HFF-Myc (cell line): ENCODE measurements at regions not wholly inside any gene's neighbourhood (a gene's known extent, or its start where the extent isn't known, plus 50 kb on each side); places are given as distances from the start of the nearest gene placed in this dataset.

Experiments
- DNase-seq: peaks from one replicate; pipeline ENCODE4 v3.0.0-alpha.2; 2011; ENCODE audit warnings: low read depth; ENCODE audit errors: extremely low read depth
- H3K4me3 ChIP-seq: replicated peaks from 2 replicates; pipeline ENCODE4 v1.5.1; 2011; ENCODE audit warnings: low read depth, mild to moderate bottlenecking, control low read depth, low read length
- TF ChIP-seq, protein P1 (sequence below): IDR thresholded peaks from 2 replicates; pipeline ENCODE4 v1.5.1; 2012; ENCODE audit warnings: mild to moderate bottlenecking, low read depth, low read length, control low read depth; ENCODE audit errors: missing control alignments

GRCh38 chr7:52151559-52151958 lies 835.0 kb upstream of the COBL start:
- TF ChIP-seq, protein P1, sequence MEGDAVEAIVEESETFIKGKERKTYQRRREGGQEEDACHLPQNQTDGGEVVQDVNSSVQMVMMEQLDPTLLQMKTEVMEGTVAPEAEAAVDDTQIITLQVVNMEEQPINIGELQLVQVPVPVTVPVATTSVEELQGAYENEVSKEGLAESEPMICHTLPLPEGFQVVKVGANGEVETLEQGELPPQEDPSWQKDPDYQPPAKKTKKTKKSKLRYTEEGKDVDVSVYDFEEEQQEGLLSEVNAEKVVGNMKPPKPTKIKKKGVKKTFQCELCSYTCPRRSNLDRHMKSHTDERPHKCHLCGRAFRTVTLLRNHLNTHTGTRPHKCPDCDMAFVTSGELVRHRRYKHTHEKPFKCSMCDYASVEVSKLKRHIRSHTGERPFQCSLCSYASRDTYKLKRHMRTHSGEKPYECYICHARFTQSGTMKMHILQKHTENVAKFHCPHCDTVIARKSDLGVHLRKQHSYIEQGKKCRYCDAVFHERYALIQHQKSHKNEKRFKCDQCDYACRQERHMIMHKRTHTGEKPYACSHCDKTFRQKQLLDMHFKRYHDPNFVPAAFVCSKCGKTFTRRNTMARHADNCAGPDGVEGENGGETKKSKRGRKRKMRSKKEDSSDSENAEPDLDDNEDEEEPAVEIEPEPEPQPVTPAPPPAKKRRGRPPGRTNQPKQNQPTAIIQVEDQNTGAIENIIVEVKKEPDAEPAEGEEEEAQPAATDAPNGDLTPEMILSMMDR = no peak
- no peak for DNase-seq
- no peak overlapping the region for H3K4me3 ChIP-seq

GRCh38 chr7:52150952-52151351 lies 834.3 kb upstream of the COBL start:
- no peak for DNase-seq
- H3K4me3 ChIP-seq = no peak overlapping the region
- TF ChIP-seq, protein P1 = no peak

DNA sequence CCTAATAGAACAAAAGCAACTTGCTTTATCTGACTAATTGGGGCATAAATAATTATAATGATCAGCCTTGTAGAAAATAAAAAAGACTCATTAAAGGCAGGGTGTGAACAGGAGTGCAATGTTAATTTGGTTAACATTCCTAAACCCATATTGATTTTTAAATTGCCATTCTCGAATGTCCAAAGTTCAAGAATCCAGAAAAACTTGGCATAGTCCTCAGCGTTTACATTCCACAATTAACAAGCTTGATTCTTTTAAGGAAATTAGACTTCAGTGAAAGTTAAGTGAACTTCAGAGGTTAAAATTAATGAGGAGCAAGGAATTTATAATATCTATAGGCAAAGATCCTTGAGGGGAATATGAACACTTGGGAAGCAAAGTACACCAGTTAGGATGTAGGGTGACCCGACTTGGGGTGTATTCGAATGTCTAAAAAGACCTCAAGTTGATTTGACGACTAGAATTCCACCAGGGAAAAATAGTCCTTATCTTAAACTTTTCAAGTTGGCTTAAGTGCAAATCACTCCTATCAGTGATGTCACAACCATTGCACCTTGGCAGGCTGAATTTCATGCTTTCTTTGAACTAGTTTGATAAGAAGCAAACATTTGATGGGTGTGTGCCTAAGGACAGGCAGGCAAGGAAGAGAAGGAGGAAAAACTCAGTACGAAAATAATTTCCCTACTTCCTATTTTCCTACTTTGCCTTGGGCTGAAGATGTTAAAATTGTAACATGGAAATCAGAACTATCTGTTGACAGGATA lies 830.4 kb upstream of the COBL start:
- no peak for DNase-seq
- TF ChIP-seq, protein P1 = no peak
- H3K4me3 ChIP-seq = no peak overlapping the region

DNA sequence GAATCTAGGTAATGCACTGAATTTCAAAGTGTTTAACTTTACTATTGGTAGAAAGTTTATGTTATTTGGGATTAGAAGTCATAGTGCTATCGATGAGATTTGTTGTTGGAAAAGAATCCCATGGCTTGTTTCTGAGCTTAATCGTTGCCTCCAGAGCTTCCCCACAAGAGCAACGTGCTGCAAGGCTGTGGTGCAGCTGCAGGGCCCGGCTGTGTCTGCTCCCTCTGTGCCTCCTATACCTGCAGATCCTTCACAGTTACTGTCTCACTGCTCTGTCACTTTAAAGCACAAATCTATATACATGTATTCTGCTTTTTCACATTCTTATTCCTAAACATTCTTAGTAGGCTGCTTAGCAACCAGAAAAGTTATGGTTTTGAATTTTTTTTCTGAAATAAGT lies 826.6 kb upstream of the COBL start:
- no peak overlapping the region for H3K4me3 ChIP-seq
- DNase-seq = no peak
- TF ChIP-seq, protein P1 = no peak

DNA sequence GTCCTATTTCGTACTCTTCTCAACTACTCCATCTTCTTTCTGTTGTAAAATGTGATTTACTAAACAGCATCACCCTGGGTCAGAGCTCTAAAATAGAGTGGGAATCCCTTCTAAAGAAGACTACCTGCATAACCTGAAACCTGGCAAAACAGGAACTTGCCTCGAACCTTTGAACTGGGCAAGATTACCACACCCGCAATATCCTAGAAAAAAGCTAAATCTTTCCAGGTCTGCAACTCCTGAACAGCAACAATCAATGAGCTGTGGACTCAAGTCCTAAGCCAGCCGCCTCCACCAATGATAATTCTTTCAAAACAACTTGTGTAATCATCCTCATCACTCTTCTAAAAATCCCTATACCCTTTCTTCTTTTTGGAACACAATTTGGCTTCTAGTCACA lies 824.2 kb upstream of the COBL start:
- DNase-seq = no peak
- TF ChIP-seq, protein P1 = no peak
- no peak overlapping the region for H3K4me3 ChIP-seq

GRCh38 chr7:52135403-52135802 lies 818.8 kb upstream of the COBL start:
- no peak overlapping the region for H3K4me3 ChIP-seq
- TF ChIP-seq, protein P1 = no peak
- DNase-seq = no peak

DNA sequence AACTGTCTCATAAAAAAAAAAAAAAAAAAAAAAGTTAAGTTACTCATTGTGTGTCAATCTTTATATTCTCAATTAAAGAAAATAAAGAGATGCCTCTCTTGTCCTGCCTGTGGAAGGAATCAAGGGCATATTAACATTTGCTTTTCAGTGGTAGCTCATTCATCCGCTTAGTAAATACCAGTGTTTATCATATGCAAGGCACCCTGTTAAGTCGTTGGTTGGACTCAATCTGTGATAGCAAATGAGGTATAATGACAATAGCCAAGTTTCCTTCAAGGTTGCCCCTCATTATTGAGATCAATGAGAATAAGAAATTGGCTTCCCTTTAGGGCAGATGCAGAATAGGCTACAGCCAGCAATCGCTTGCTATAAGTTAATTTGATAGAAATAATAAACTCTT lies 812.7 kb upstream of the COBL start:
- DNase-seq = no peak
- no peak overlapping the region for H3K4me3 ChIP-seq
- TF ChIP-seq, protein P1 = no peak
